ENCODE measurements at regions not wholly inside any gene's neighbourhood (a gene's known extent, or its start where the extent isn't known, plus 50 kb on each side); places are given as distances from the start of the nearest gene placed in this dataset.

- no peak overlapping the region for H3K27ac ChIP-seq
- H3K36me3 ChIP-seq: no peaks in the 10 kb centered on the region
- peaks cover 0 to 4% of the 10 kb centered on the region in 2 donors for H3K4me1 ChIP-seq
- H3K27me3 ChIP-seq: no peaks in the 10 kb centered on the region
- no peak for DNase-seq (ENCODE audit: low spot score in 2 of 2)
- no peak overlapping the region for H3K4me3 ChIP-seq
- no peak for TF ChIP-seq CTCF (IDR thresholded peaks at IDR 0.05)
- no peaks in the 10 kb centered on the region for H3K9me3 ChIP-seq
- intact Hi-C loops (cut with DNase I): no loop called here
These were observed 138.7 kb upstream of the DYRK2 start for GRCh38 chr12:67509666-67510386.

- peaks cover 0 to 17% of the 10 kb centered on the region in 2 donors for H3K4me1 ChIP-seq
- no peak overlapping the region for H3K27ac ChIP-seq
- intact Hi-C loops (cut with DNase I): no loop called here
- no peak overlapping the region for H3K4me3 ChIP-seq
- H3K27me3 ChIP-seq: no peaks in the 10 kb centered on the region
- no peaks in the 10 kb centered on the region for H3K36me3 ChIP-seq
- no peaks in the 10 kb centered on the region for H3K9me3 ChIP-seq
- no peak for DNase-seq (ENCODE audit: low spot score in 2 of 2)
- TF ChIP-seq CTCF (IDR thresholded peaks at IDR 0.05): no peak
These were observed 136.5 kb upstream of the DYRK2 start for GRCh38 chr12:67512061-67512460.

GRCh38 chr12:67514502-67514901 is 134.0 kb upstream of the DYRK2 start:
- no peak overlapping the region for H3K4me3 ChIP-seq
- intact Hi-C loops (cut with DNase I): no loop called here
- H3K27me3 ChIP-seq: no peaks in the 10 kb centered on the region
- DNase-seq (ENCODE audit: low spot score in 2 of 2): no peak
- H3K36me3 ChIP-seq: no peaks in the 10 kb centered on the region
- no peaks in the 10 kb centered on the region for H3K9me3 ChIP-seq
- TF ChIP-seq CTCF (IDR thresholded peaks at IDR 0.05): no peak
- no peak overlapping the region for H3K27ac ChIP-seq
- H3K4me1 ChIP-seq: peaks cover 0 to 17% of the 10 kb centered on the region in 2 donors

GRCh38 chr12:67515679-67516340 is 132.7 kb upstream of the DYRK2 start:
- Histone ChIP-seq H3K4me1 (peaks cover 0 to 17% of the 10 kb centered on the region in 2 donors), H3K27ac (no peak overlapping the region), H3K27me3 (no peaks in the 10 kb centered on the region), H3K4me3 (no peak overlapping the region), H3K9me3 (no peaks in the 10 kb centered on the region), H3K36me3 (no peaks in the 10 kb centered on the region)
- intact Hi-C loops (cut with DNase I): no loop called here
- no peak for TF ChIP-seq CTCF (IDR thresholded peaks at IDR 0.05)
- DNase-seq (ENCODE audit: low spot score in 2 of 2): no peak

GRCh38 chr12:67517181-67517887 is 131.2 kb upstream of the DYRK2 start:
- peak in 1 of 2 donors; percentile 75 for DNase-seq (ENCODE audit: low spot score in 2 of 2)
- TF ChIP-seq CTCF (IDR thresholded peaks at IDR 0.05): no peak
- Histone ChIP-seq H3K27ac (peak overlapping the region; percentile 44 to 73), H3K4me1 (peaks cover 0 to 13% of the 10 kb centered on the region in 2 donors), H3K4me3 (peak overlapping the region in 1 of 2 donors; percentile 38), H3K27me3 (no peaks in the 10 kb centered on the region), H3K36me3 (no peaks in the 10 kb centered on the region), H3K9me3 (no peaks in the 10 kb centered on the region)
- intact Hi-C loops (cut with DNase I): no loop called here
